ENCODE measurements at regions not wholly inside any gene's neighbourhood (a gene's known extent, or its start where the extent isn't known, plus 50 kb on each side); places are given as distances from the start of the nearest gene placed in this dataset.
"Not testable (repeated sequence)": the region's sequence is repeated elsewhere in the genome, so short reads cannot be mapped to it uniquely, and the experiment has no call there.

GRCh38 chrX:66872771-66873170 is 233.9 kb upstream of the EDA2R start:
- Mint-ChIP-seq H3K27me3 (ENCODE audit: low read depth, poor library complexity) (peaks cover 8% of the 10 kb centered on the region), H3K36me3 (ENCODE audit: low read depth) (no peaks in the 10 kb centered on the region), H3K4me3 (no peak overlapping the region), H3K9me3 (peaks cover 4% of the 10 kb centered on the region), H3K27ac (no peak overlapping the region), H3K4me1 (no peaks in the 10 kb centered on the region)
- no peak for TF ChIP-seq CTCF (IDR thresholded peaks at IDR 0.05)
- DNase-seq: no peak

- H3K27me3 Mint-ChIP-seq (ENCODE audit: low read depth, poor library complexity): peaks cover 6% of the 10 kb centered on the region
- H3K4me3 Mint-ChIP-seq: no peak overlapping the region
- H3K4me1 Mint-ChIP-seq: no peaks in the 10 kb centered on the region
- H3K27ac Mint-ChIP-seq: no peak overlapping the region
- H3K9me3 Mint-ChIP-seq: peaks cover 38% of the 10 kb centered on the region
- no peak for TF ChIP-seq CTCF (IDR thresholded peaks at IDR 0.05)
- no peak for DNase-seq
- no peaks in the 10 kb centered on the region for H3K36me3 Mint-ChIP-seq (ENCODE audit: low read depth)
These were observed 224.8 kb upstream of the EDA2R start for GRCh38 chrX:66863721-66864120.

DNA sequence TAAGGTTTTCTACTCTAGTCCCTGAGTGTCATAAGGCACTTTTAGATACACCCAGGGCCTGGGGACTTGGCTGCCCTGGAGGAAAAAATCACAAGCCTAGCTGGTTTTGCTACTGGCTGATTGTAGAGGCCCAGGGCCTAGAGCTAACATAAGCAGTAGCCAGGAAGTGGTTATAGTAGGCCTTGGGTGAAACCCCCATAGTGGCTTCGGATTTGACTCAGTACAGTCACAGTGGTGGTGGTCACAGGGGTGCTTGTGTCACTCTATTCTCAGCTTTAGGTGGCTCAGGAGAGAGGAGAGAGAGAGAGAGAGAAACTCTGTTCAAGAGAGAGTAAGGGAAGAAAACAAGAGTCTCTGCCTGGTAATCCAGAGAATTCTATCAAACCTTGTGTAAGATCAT is 194.5 kb upstream of the EDA2R start:
- DNase-seq: no peak
- Mint-ChIP-seq H3K27ac (no peak overlapping the region), H3K9me3 (peaks cover 67% of the 10 kb centered on the region), H3K36me3 (ENCODE audit: low read depth) (no peaks in the 10 kb centered on the region), H3K4me1 (no peaks in the 10 kb centered on the region), H3K27me3 (ENCODE audit: low read depth, poor library complexity) (no peaks in the 10 kb centered on the region), H3K4me3 (no peak overlapping the region)
- no peak for TF ChIP-seq CTCF (IDR thresholded peaks at IDR 0.05)

DNA sequence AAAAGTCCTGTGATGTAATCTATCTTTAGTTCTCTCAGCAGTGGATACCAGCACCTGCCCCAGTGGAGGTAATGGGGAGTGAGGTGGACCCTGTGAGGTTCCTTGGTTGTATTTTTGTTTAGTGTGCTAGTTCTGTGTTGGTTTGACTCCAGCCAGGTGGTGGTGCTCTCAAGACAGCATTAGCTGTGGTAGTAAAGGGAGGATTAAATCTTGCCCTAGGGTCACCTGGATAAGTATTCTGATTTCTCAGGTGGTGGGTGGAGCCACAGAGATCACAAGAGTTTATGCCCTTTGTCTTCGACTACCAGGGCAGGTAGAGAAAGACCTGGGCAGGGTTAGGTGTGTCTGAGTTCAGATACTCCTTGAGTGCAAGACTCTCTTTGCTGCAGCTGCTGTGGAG is 176.3 kb upstream of the EDA2R start:
- no peak overlapping the region for H3K4me3 Mint-ChIP-seq
- H3K36me3 Mint-ChIP-seq (ENCODE audit: low read depth): no peaks in the 10 kb centered on the region
- H3K27ac Mint-ChIP-seq: no peak overlapping the region
- peaks cover 69% of the 10 kb centered on the region for H3K9me3 Mint-ChIP-seq
- H3K27me3 Mint-ChIP-seq (ENCODE audit: low read depth, poor library complexity): peaks cover 3% of the 10 kb centered on the region
- no peaks in the 10 kb centered on the region for H3K4me1 Mint-ChIP-seq
- DNase-seq: no peak
- no peak for TF ChIP-seq CTCF (IDR thresholded peaks at IDR 0.05)

DNA sequence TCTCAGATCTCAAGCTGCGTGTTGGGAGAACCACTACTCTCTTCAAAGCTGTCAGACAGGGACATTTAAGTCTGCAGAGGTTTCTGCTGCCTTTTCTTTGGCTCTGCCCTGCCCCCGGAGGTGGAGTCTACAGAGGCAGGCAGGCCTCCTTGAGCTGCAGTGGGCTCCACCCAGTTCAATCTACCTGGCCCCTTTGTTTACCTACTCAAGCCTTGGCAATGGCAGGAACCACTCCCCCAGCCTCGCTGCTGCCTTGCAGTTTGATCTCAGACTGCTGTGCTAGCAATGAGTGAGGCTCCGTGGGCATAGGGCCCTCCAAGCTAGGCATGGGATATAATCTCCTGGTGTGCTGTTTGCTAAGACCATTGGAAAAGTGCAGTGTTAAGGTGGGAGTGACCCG is 155.6 kb upstream of the EDA2R start:
- peaks cover 78% of the 10 kb centered on the region for H3K9me3 Mint-ChIP-seq
- H3K27me3 Mint-ChIP-seq (ENCODE audit: low read depth, poor library complexity): not testable (repeated sequence)

GRCh38 chrX:66766318-66766717 is 127.4 kb upstream of the EDA2R start:
- no peak for DNase-seq
- Mint-ChIP-seq H3K36me3 (ENCODE audit: low read depth) (no peaks in the 10 kb centered on the region), H3K4me1 (no peaks in the 10 kb centered on the region), H3K4me3 (no peak overlapping the region), H3K9me3 (peaks cover 59% of the 10 kb centered on the region), H3K27ac (no peak overlapping the region), H3K27me3 (ENCODE audit: low read depth, poor library complexity) (peaks cover 3% of the 10 kb centered on the region)
- no peak for TF ChIP-seq CTCF (IDR thresholded peaks at IDR 0.05)

More for the DNA sequence above, 155.6 kb upstream of the EDA2R start:
- not testable (repeated sequence) for DNase-seq; H3K36me3 Mint-ChIP-seq (ENCODE audit: low read depth); H3K4me1 Mint-ChIP-seq; H3K4me3 Mint-ChIP-seq; H3K27ac Mint-ChIP-seq
